NCI-H2081 (cell line): ENCODE measurements at regions not wholly inside any gene's neighbourhood (a gene's known extent, or its start where the extent isn't known, plus 50 kb on each side); places are given as distances from the start of the nearest gene placed in this dataset.

Source experiments
- DNase-seq, 2 experiments: peaks; one replicate each; lab custom pipeline; 2025; lab: John Stamatoyannopoulos, UW

DNA sequence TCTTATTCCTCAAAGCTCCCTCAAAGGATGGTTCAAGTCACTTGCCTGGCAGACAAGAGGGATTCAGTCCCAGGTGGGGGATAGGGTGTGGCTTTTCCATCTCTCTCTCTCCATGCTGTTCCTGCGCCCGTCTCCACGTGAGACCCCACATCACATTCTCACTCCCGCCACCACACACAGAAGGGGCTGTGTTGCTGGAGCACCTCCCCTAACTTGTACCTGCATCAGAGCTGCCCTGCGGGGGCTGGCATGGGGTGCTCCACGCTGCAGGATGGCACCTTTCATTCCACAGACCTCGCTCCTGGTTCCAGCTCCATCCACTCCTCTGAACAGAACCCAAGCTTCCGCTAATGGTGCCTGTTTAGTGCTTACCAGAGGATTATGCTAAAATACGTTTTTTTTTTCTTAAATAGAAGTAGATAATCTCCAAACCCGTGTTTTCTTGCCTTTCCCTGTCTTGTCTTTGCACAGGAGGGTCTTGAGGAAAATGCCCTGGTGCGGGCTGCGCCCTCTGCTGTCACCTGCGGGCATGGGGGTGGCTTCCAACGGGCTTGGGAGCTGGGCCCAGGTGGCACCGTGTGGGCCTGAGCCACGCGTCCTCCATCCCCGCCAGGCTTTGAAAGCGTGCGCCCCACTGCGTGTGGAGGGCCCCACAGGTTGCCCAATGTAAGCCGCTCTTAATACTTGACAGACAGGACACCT is 985.6 kb downstream of the BRD1 start:
- no peak for DNase-seq

DNA sequence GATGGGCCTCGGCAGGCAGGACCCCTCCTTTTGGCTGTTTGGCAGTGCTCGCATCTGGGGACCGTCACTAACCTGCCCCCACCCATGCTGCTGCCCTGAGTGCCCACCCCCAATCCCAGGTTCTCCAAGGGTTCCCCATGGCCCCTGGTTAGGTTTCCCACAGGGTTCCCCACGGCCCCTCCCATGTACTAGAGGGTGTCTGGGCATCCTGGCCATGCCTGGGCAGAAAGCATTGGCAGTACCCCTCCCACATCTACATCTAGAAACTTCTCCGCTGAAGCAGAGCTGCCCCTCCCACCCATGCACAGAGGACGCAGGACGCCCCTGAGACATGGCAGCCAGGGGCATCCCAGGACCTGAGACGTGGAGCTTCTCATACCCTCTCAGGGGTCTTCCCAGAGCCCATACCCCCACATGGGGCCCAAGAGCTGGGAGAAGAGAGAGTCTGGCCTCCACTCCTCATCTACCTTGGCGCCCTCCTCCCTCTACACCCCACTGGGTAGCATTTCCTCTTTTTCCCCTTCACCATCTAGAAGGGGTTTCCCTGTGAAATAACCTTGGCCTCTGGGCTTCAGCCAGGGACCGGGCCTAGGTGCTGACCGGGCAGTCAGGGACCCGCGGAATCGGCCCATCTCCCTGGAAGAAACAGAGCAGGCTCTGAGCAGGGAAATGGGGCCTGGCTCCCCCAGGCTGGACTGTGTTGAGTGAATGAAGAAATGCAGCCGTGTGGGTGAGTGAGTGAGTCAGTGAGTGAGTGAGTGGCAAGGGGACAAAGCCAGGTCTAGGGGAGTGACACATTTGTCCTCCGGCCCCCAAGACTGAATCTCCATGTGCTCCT is 987.3 kb downstream of the BRD1 start:
- DNase-seq: no peak

DNA sequence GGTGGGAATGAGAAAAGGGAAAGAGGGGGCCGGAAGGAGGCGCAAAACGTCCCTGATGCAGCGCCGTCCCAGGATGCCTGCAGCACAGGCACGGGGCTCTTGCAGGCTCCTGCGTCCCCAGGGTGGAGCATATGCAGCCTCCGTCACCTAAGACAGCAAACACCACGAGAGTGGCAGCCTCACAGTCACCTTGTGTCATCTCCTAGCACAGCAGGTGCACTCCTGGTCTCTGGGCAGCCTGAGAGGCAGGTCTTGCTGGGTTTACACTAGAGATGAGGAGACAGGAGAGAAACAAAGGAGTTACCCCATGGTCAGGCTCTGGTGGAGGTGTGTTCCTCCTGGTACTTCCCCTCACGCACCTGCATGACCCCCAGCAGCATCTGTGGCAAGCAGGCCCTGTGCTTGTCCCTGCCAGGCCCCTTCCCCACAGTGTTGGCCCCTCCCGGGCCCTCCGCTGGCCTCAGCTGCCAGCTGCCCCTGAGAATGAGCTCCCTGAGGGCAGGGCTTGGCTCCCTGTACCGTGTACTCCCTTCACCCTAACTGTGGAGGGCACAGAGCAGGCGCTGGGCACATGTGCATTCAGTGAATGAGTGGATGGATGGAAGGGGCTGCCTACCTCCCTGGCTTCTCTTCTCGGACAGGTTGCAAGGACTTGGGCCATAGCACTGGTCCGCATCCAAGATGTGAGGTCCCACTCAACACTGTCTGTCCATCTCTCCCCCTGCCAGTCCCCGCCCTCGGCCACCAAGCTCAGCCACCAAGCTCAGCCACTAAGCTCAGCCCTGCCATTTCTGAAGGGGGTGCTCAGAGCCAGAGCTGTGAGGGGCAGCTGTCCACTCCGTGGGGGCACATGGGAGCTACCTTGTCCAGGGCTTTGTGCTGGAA is 988.6 kb downstream of the BRD1 start:
- DNase-seq: no peak

DNA sequence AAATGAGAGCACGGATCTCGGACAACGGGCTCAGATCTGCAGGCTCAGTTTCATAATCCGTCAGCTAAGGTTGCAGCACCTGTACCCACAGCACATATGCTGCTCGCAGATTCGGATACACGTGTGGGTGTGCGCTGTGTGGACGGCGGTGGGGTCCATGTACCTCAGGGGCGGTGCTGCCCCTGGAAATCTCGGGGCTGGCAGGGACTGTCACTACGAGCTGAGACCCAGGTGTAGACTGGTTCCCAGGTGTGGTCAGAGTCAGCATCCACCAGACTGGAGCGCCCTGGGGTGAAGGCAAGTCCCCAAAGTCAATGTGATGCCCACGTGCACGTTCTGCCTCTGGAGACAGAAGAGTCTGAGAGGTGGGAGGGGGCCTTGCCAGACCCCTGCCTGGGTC is 989.3 kb downstream of the BRD1 start:
- no peak for DNase-seq

DNA sequence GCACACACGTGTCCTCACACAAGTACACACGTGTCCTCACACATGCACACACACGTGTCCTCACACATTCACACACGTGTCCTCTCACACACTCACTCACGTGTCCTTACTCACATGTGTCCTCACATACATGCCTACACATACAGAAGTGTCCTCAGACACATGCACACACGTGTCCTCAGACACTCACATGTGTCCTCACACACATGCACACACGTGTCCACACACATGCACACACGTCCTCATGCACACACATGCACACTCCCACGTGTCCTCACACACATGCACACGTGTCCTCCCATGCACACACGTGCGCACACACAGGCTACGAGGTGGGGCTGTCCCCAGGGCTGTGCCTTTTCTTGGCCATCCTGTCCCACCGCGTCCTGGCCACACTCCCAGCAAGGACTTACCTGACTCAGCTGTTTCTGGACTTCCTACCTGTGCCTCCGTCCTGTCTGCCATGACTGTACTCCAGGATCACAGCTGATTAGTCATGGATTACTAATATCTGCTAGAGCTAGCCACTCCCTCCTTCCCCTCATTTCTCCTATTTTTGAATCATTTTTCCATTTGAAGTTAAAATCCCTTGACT is 990.2 kb downstream of the BRD1 start:
- DNase-seq: no peak

DNA sequence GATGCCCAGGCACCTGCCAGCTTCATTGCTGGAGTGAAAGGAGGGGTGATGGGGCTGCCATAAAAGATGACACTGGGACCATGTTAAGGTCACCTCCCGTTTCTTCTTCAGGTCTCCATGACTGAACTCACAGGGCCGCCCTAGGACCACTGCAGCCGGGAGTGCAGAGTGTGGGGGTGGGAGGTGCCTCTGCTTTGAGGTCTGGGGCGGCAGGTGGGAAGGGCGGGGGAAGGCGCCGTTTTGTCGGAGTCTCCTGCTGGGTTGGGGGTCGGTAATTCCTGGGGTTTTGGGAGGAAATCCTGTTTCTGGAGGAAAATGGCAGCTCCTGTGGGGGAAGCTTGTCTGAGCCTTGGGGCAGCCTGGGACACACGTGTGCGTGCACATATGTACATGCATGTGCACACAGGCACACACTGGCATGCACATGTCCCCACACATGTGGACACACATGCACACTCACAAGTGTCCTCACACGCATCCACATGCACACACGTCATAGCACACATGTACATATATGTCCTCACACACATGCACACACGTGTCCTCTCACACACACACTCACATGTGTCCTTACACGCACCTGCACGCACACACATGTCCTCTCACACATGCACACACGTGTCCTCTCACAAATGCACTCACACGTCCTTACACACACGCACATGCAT is 990.9 kb downstream of the BRD1 start:
- no peak for DNase-seq

DNA sequence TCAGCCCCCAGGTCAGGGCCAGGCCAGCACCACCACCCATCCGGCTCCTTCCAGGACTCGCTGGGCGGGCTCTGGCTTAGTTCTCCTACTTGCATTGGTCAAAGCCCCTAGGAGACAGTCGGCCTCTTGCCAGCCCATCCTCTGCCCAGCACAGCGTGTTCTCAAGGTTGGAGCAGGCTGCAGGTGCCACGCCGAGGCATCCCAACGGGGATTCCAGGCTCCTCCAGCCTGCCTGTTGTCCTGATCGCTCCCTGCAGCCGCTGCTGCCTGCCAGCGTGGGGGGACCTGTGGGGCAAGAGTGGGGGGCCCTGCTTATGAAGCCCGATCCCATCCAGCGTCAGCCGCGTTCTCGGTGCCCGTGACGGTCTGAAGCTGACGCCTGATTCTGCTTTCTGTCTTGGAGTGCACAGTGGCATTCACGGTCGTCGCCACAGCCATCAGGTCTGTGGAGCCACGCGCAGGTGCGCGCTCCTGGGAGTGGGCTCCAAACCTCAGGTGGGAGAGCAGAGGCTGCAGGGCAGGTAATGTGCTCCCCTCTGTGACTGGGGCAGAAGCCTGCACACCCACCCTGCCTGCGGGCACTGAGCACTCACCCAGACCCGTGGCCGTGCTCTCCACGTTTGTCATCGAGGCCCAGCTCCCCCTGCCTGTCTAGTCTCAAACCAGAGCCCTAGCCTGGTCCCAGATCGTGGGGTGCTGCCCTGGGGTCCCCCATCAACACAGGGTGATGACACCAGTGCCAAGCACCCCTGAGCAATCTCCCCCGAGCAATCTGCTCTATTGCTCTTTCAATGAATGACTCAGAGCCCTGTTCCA is 991.6 kb downstream of the BRD1 start:
- DNase-seq: no peak

DNA sequence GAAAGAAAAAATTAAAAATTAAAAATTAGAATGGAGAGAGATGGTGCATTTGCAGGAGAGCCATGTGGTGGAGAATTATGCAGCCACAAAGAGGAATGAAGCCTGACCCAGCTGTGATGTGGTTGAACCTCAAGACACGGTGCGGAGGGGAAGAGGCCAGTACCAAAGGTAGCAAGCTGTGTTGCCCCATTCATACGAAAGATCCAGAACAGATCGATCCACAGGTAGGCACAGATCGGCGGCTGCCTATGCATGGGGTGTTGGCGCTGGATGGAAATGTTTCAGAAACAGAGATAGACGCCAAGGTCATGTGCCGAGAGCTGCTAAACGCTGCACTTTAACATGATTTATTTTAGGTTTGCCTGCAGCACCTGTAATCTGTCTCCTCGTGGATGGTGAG is 992.3 kb downstream of the BRD1 start:
- no peak for DNase-seq

DNA sequence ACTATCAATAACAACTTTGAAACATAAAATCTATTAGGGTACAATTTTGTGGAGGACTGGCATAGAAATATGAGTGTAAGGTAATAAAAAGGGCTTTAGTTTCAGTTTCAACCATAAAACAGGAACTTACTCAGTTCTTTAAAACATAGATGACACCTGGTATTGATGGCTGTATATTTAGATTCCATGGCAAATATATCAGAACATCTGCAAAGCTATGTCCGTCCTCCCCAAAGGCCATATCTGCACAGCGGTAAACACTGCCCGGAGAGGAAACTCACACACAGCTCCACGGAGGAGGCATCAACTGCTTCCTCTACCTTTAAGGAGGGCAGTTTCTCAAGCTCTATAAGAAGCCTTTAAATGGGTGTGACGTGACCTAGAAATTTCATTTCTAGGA is 993.3 kb downstream of the BRD1 start:
- DNase-seq: no peak

DNA sequence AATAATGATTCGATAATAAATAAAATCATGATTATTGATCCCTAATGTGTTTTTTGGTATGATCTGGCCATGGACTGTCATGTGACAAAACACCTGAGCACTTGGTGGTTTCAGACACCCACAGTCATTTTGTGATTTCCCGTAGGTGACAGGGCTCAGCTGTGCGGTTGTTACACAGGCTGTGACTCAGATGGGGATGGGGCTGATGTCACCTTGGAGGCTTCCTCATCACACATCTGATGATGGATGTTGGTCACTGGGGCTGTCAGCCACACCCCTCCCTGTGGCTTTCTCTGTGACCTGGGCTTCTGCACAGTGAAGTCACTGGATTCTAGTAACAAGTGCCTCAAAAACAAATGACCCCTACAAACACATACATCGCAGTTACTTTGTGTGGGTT is 995.1 kb downstream of the BRD1 start:
- DNase-seq: no peak

DNA sequence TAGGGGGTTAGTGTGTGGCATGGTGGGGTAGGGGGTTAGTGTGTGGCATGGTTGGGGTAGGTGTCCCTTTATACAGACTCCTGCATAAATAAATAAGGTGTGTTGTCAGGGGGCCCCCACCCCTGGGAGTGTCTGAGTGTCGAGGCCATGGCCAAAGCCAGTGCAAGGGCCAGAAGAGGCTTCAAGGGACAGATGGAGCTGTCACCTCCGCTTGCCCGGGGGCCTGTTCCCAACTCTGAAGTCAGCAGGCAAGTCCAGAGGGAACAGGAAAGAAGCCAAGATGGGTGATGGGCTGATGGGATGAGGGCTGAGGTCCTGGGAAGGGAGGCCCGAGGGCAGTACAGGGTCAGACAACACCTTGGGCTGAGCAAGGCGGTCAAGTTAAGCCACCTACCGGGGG is 997.8 kb downstream of the BRD1 start:
- DNase-seq: no peak

DNA sequence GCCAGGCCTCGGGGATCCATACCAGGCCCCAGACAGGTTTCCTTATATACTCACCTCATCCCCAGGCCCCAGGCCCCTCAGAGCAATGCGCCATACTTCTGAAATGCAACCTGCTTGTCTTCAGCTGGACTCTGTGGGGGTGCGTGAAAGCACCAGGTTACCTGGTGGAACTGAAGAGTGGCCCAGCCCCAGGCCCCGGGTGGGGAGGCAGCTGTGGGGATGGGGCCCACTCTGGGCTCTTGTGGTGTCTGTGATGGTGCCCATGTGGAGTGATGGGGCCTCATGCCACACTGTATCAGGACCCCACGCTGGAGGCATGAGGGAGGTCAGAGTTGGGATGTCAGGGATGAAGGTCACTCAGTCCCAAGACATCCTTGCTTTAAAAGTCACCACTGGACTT is 999.0 kb downstream of the BRD1 start:
- no peak for DNase-seq

DNA sequence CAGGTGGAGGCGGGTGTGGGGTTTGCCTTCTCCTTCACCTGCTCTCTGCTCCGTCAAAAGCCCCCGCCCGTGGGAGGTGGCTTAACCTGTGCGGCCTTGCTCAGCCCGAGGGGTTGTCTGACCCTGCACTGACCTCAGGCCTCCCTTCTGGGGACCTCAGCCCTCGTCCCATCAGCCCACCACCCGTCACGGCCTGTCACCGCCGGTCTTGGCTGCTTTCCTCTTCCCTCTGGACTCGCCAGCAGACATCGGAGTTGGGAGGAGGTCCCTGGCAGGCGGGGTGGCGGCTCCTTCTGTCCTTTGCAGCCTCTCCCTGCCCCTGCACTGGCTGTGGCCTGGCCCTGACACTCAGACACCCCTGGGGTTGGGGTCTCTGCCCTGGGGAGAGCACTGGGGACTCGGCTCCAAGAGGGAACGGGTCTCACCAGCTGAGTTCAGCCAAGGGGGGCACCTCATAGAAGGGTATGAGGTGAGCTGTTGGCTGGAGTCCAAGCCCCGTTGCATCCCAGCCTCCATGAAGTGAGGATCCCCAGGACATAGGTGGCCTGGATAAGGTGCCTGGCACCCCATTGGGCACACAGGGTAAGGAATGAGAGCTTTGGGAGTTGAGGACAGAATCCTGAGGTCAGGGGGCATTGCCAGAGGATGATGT is 999.6 kb downstream of the BRD1 start:
- peak; percentile 36 to 52 for DNase-seq

DNA sequence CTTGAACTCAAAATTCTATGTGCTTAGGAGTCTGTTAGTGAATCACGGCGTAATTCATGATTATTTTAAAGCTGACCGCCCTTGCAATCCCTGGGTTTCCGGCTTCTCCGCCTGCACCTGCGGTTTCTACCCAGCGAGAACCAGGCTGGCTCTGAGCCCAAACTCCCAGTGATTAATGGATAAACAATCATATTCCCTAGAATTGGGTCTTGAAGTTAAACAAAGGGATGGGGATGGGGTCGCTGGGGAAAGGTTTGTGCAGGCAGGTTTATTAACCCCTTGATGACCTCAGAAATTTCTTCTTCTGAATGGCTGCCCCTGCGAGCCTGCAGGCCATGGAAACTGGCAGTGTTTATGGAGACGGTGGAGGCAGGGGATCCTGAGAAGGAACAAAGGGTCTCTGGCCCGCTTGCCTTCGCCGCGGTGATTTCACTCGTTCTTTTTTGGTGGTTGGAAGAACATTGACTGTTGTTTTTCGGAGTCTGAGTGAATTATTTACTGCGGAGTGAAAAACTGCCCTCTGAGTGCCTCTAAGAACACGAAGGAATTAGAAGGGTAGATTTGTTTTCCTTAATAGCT is 1000.3 kb downstream of the BRD1 start:
- peak; percentile 84 to 93 for DNase-seq

DNA sequence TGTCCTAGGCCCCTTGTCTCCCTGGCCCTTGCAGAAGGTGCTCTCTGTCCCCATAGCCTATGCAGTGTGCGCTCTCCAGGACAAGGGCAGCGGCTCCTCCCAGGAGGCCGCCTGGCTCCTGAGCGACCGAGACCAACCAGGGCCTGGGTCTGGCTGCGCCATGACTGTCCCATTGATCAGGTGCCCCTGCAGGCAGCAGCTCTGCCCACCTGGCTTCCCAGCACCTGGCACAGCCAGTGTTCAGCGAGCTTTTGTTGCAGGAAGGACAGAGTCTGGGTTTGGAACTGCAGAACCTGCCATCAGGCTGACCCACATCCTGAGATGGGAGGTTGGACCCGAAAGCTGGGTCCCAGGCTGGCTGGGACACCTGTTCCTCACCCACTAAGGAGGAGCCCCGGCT is 1001.1 kb downstream of the BRD1 start:
- DNase-seq: peak in 1 of 2 experiments; percentile 13

DNA sequence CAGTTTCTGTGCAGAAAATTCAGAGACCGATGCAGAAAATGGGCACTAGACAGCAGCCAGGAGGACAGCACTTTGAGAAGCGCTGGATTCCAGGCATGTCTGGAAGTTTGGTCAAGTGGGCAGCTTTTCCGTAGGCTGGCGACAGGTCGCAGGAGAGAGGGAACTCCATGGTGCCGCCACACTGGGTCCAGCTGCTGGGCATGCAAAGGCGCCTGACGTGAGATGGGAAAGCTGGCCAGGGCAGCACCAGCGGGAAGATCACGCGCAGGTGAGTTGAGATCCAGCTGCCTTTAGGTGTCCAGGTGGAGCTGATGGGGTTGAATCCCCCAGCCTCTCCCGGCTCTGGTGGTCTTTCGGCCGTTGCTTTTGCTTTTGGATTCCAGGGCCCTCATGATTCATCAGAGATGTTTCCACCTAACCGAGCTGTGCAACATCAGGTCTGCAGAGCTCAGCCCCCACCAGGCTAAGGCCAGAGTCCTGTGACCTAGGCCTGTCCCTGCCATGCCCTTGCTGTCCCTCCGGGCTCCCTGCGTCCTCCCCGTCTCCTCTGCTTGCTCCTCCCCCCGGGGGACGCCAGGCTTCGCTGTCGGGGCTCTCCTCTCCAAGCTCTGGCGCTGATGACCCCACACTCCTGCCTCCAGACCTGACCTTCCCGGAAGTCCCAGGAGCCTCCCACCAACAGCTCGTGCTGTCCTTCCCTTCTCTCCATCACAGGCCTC is 1001.7 kb downstream of the BRD1 start:
- no peak for DNase-seq

DNA sequence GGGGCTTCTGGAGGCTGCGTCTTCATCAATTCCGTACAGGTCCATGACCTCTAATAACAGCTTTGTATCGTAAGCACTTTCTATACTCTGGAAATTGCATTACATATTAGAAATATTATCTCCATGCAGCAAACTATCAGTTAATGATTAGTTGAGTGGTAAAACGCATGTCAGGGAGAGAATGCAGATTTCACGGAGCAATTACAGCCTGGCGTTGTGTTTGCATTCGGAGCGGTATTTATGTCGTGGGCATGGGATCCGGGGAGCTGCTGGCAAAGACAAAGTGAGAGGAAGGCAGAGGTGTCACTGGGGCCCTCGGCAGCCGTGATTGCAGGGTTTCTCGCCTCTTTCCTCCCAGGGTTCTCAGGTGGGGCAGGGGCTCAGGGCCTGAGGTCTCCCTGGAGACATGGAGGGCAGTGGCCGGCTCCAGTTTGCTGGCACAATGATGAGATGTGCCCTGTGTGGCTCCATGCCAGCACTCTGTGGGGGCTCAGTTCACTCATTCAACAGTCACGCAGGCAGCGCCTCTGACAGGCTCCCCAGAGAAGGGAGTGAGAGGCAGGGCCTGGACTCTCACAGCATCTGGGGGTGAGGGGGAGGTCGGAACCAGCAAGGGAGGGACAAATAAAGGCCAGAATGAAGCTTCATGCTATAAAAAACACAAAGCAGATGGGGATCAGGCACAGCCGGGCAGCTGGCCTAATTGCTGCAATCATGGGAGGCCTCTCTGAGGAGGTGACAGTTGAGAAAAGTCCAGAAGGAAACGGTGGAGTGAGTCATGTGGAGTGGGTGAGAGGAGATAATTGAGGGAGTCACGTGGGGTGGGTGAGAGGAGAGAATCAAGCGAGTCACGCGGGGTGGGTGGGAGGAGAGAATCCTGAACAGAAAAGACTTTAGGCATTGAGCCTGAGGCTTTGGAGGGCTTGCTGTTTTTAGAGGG is 1002.7 kb downstream of the BRD1 start:
- peak; percentile 62 to 88 for DNase-seq

DNA sequence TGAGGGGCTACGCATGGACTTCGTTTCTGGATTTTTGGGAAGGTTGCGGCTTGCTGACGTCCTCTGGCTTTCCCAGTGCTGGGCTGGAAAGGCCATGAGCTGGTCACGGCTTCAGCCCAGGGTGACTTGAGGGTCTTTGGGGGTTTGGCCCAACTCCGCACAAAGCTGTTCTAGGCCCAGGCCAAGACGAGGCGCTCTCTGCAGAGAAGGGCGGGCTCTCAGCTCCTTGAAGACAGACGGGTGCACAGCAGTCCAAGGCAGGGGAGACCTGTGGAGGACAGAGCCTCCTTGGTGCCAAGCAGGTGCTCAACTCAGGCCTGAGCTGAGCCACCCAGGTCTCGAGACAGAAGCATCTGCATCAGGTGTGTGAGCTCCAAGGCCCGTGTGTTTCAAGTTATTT is 1003.7 kb downstream of the BRD1 start:
- DNase-seq: no peak
